WTC11 (cell line): ENCODE measurements at regions not wholly inside any gene's neighbourhood (a gene's known extent, or its start where the extent isn't known, plus 50 kb on each side); places are given as distances from the start of the nearest gene placed in this dataset.

Experiments
- ATAC-seq: fragments of 200-7000 bp; cut with Tn5 transposase; 2 replicates; pipeline ENCODE4 v1.10.0; 2021; ENCODE audit warnings: mild to moderate bottlenecking, moderate library complexity
- CTCF ChIA-PET: fragments of 300-600 bp; sonication (Branson Sonifier 250); formaldehyde crosslinking; loops from one replicate; lab custom pipeline; 2021; ENCODE audit warnings: antibody characterized with exemption; lab: Charles Lee
- POLR2A ChIA-PET: fragments of 350-600 bp; sonication (Branson Sonifier 250); formaldehyde crosslinking; loops from one replicate; lab custom pipeline; 2021; ENCODE audit warnings: antibody characterized with exemption; lab: Charles Lee
- DNase-seq: peaks from one replicate; pipeline ENCODE4 v3.0.0; 2021; ENCODE audit warnings: low spot score
- H3K27ac Mint-ChIP-seq: 2 replicates; pipeline ENCODE4 v1.8.0; 2021; ENCODE audit warnings: mixed read lengths
- H3K27me3 Mint-ChIP-seq: 2 replicates; pipeline ENCODE4 v1.8.0; 2021; ENCODE audit warnings: low read depth, mild to moderate bottlenecking, moderate library complexity, mixed read lengths
- H3K36me3 Mint-ChIP-seq: 2 replicates; pipeline ENCODE4 v1.8.0; 2021; ENCODE audit warnings: mixed read lengths
- H3K4me1 Mint-ChIP-seq: 2 replicates; pipeline ENCODE4 v1.8.0; 2022; ENCODE audit warnings: mixed read lengths
- H3K4me3 Mint-ChIP-seq: 2 replicates; pipeline ENCODE4 v1.8.0; 2021; ENCODE audit warnings: mild to moderate bottlenecking, moderate library complexity, mixed read lengths
- H3K9me3 Mint-ChIP-seq: 2 replicates; pipeline ENCODE4 v1.8.0; 2021; ENCODE audit warnings: mixed read lengths
- ATF6 ChIP-seq: sonication (generic); formaldehyde crosslinking; IDR thresholded peaks from 2 replicates; pipeline ENCODE4 v1.8.1; 2023; ENCODE audit warnings: mild to moderate bottlenecking, missing genetic modification reagents
- E2F1 ChIP-seq: sonication (generic); formaldehyde crosslinking; IDR thresholded peaks from 2 replicates; pipeline ENCODE4 v1.8.0; 2022; ENCODE audit warnings: mild to moderate bottlenecking, missing genetic modification reagents
- EMX1 ChIP-seq: fragments of 250-450 bp; sonication (Bioruptor Pico); IDR thresholded peaks from 2 replicates; pipeline ENCODE4 v1.8.0; 2021; ENCODE audit warnings: mild to moderate bottlenecking
- ERG ChIP-seq: fragments of 250-450 bp; sonication (Bioruptor Pico); IDR thresholded peaks from 2 replicates; pipeline ENCODE4 v1.8.0; 2021; ENCODE audit warnings: mild to moderate bottlenecking
- ESRRA ChIP-seq: sonication (generic); formaldehyde crosslinking; IDR thresholded peaks from 2 replicates; pipeline ENCODE4 v1.8.1; 2022; ENCODE audit warnings: mild to moderate bottlenecking, missing genetic modification reagents, borderline replicate concordance
- ETV6 ChIP-seq: sonication (generic); formaldehyde crosslinking; IDR thresholded peaks from 2 replicates; pipeline ENCODE4 v1.8.1; 2022; ENCODE audit warnings: mild to moderate bottlenecking, missing genetic modification reagents
- FOXJ3 ChIP-seq: sonication (generic); formaldehyde crosslinking; IDR thresholded peaks from 2 replicates; pipeline ENCODE4 v1.9.0; 2021; ENCODE audit warnings: missing genetic modification reagents, mild to moderate bottlenecking, borderline replicate concordance
- GRHL2 ChIP-seq: fragments of 250-450 bp; sonication (Bioruptor Pico); IDR thresholded peaks from 2 replicates; pipeline ENCODE4 v1.8.0; 2022; ENCODE audit warnings: mild to moderate bottlenecking, moderate library complexity; ENCODE audit not compliant: insufficient replicate concordance, severe bottlenecking
- NFYB ChIP-seq: sonication (generic); formaldehyde crosslinking; conservative IDR thresholded peaks from 2 replicates; pipeline ENCODE4 v1.8.0; 2022; ENCODE audit warnings: low read depth, missing genetic modification reagents
- NR2C2 ChIP-seq: sonication (generic); formaldehyde crosslinking; IDR thresholded peaks from 2 replicates; pipeline ENCODE4 v1.8.0; 2022; ENCODE audit warnings: mild to moderate bottlenecking, missing genetic modification reagents
- SP1 ChIP-seq: sonication (generic); formaldehyde crosslinking; conservative IDR thresholded peaks from 2 replicates; pipeline ENCODE4 v1.8.1; 2022; ENCODE audit warnings: missing genetic modification reagents
- TEAD1 ChIP-seq: sonication (generic); formaldehyde crosslinking; IDR thresholded peaks from 2 replicates; pipeline ENCODE4 v1.8.0; 2022; ENCODE audit warnings: mild to moderate bottlenecking, missing genetic modification reagents
- TEAD4 ChIP-seq: sonication (generic); formaldehyde crosslinking; IDR thresholded peaks from 2 replicates; pipeline ENCODE4 v1.8.0; 2022; ENCODE audit warnings: mild to moderate bottlenecking, missing genetic modification reagents
- TP53 ChIP-seq: sonication (generic); formaldehyde crosslinking; IDR thresholded peaks from 2 replicates; pipeline ENCODE4 v1.8.1; 2023; ENCODE audit warnings: mild to moderate bottlenecking, missing genetic modification reagents
- ZNF512 ChIP-seq: sonication (generic); formaldehyde crosslinking; IDR thresholded peaks from 2 replicates; pipeline ENCODE4 v1.8.1; 2022; ENCODE audit warnings: missing genetic modification reagents, borderline replicate concordance
- TF ChIP-seq, protein P1 (sequence below): sonication (generic); formaldehyde crosslinking; IDR thresholded peaks from 2 replicates; pipeline ENCODE4 v1.8.1; 2023; ENCODE audit warnings: mild to moderate bottlenecking, missing genetic modification reagents, moderate library complexity
- TF ChIP-seq, protein P2 (sequence below): sonication (generic); formaldehyde crosslinking; IDR thresholded peaks from 2 replicates; pipeline ENCODE4 v1.8.1; 2022; ENCODE audit warnings: mild to moderate bottlenecking, missing genetic modification reagents, moderate library complexity, borderline replicate concordance

DNA sequence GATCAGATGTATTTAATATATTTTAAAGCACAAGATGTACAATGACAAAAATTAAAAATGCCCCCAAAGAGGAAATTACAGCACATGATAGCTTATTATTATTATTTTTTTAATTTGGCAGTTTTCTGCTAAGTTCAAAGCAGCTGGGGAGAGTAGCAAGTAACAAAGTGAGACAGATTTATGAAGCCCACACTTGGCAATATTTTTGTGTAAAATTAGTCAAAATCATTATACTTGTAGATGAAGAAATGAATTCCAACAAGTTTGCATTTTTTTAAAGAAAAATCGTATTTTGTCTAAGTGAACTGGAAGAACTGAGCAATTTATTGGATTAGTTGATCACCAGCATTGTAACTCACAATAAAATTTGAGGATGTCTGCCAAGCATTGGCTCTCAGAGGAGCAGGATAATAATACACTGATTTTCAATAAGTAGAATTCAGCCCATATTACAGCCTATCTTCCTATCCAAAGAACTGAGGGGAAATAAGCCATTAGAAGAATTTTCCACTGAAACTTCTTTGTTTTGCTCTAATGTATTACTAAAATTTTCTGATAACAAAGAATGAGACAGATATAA is 215.6 kb downstream of the MAP2K6 start:
- CTCF ChIA-PET, result no interaction called here
- ATAC-seq (no peak), DNase-seq (no peak)

More for the DNA sequence above, 215.6 kb downstream of the MAP2K6 start:
- Mint-ChIP-seq H3K4me3 (no peak overlapping the region), H3K27me3 (no peaks in the 10 kb centered on the region), H3K36me3 (peaks cover 2% of the 10 kb centered on the region; the same call in 1 of the 2 replicates), H3K27ac (no peak overlapping the region), H3K9me3 (peaks cover 27% of the 10 kb centered on the region), H3K4me1 (no peaks in the 10 kb centered on the region)
- POLR2A ChIA-PET, result no interaction called here
- TF ChIP-seq ATF6, result no peak
- TF ChIP-seq, protein P1, sequence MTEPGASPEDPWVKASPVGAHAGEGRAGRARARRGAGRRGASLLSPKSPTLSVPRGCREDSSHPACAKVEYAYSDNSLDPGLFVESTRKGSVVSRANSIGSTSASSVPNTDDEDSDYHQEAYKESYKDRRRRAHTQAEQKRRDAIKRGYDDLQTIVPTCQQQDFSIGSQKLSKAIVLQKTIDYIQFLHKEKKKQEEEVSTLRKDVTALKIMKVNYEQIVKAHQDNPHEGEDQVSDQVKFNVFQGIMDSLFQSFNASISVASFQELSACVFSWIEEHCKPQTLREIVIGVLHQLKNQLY, result no peak
- TF ChIP-seq ZNF512, result no peak
- no peak for TF ChIP-seq GRHL2
- TF ChIP-seq NFYB (CRISPR knock-in tag), result no peak
- no peak for TF ChIP-seq NR2C2 (CRISPR knock-in tag)
- TF ChIP-seq TP53 (CRISPR knock-in tag), result no peak
- TF ChIP-seq FOXJ3 (CRISPR knock-in tag), result no peak
- no peak for TF ChIP-seq ETV6 (CRISPR knock-in tag)
- TF ChIP-seq SP1 (CRISPR knock-in tag), result no peak
- TF ChIP-seq ERG, result no peak
- no peak for TF ChIP-seq TEAD1 (CRISPR knock-in tag)
- TF ChIP-seq, protein P2, sequence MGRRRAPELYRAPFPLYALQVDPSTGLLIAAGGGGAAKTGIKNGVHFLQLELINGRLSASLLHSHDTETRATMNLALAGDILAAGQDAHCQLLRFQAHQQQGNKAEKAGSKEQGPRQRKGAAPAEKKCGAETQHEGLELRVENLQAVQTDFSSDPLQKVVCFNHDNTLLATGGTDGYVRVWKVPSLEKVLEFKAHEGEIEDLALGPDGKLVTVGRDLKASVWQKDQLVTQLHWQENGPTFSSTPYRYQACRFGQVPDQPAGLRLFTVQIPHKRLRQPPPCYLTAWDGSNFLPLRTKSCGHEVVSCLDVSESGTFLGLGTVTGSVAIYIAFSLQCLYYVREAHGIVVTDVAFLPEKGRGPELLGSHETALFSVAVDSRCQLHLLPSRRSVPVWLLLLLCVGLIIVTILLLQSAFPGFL (CRISPR knock-in tag), result no peak
- TF ChIP-seq EMX1 (CRISPR knock-in tag), result no peak
- no peak for TF ChIP-seq TEAD4 (CRISPR knock-in tag)
- no peak for TF ChIP-seq E2F1
- TF ChIP-seq ESRRA (CRISPR knock-in tag), result no peak
